SK-N-SH treated with all-trans-retinoic acid at 6 μM for 48 hours (cell line): ENCODE measurements at regions not wholly inside any gene's neighbourhood (a gene's known extent, or its start where the extent isn't known, plus 50 kb on each side); places are given as distances from the start of the nearest gene placed in this dataset.

ENCODE experiments used
- ATAC-seq: fragments of 200-7000 bp; cut with Tn5 transposase; 3 replicates; pipeline ENCODE4 v1.9.1; 2020; ENCODE audit warnings: mild to moderate bottlenecking, moderate library complexity
- ARNTL ChIP-seq: fragments of 450-650 bp; formaldehyde crosslinking; IDR thresholded peaks from 2 replicates; pipeline ENCODE4 v1.5.0; 2020; ENCODE audit warnings: low read depth, mild to moderate bottlenecking, moderate library complexity, borderline replicate concordance
- BACH2 ChIP-seq: fragments of 250-450 bp; sonication (Bioruptor Pico); IDR thresholded peaks from 2 replicates; pipeline ENCODE4 v1.9.0; 2021; ENCODE audit warnings: mild to moderate bottlenecking, borderline replicate concordance
- CSDC2 ChIP-seq: fragments of 250-450 bp; sonication (Bioruptor Pico); IDR thresholded peaks from 2 replicates; pipeline ENCODE4 v1.5.0; 2020; ENCODE audit warnings: mild to moderate bottlenecking, moderate library complexity
- ESRRG ChIP-seq: fragments of 250-450 bp; sonication (Bioruptor Pico); IDR thresholded peaks from 2 replicates; pipeline ENCODE4 v1.6.1; 2021; ENCODE audit warnings: mild to moderate bottlenecking
- GLIS3 ChIP-seq: fragments of 250-450 bp; sonication (Bioruptor Pico); IDR thresholded peaks from 2 replicates; pipeline ENCODE4 v1.5.0; 2020; ENCODE audit warnings: mild to moderate bottlenecking, moderate library complexity
- ISL1 ChIP-seq: fragments of 250-450 bp; sonication (Bioruptor Pico); IDR thresholded peaks from 2 replicates; pipeline ENCODE4 v2.1.2; 2022; ENCODE audit warnings: mild to moderate bottlenecking, moderate library complexity
- OSR1 ChIP-seq: fragments of 250-450 bp; sonication (Bioruptor Pico); IDR thresholded peaks from 2 replicates; pipeline ENCODE4 v1.8.0; 2022; ENCODE audit warnings: moderate library complexity, mild to moderate bottlenecking, inconsistent platforms
- PPARA ChIP-seq: fragments of 250-450 bp; sonication (Bioruptor Pico); IDR thresholded peaks from 2 replicates; pipeline ENCODE4 v1.5.0; 2020; ENCODE audit warnings: mild to moderate bottlenecking, borderline replicate concordance
- RARB ChIP-seq: fragments of 250-450 bp; sonication (Bioruptor Pico); IDR thresholded peaks from 2 replicates; pipeline ENCODE4 v1.8.0; 2021; ENCODE audit warnings: mild to moderate bottlenecking, moderate library complexity
- SNAI2 ChIP-seq: fragments of 250-450 bp; sonication (Bioruptor Pico); IDR thresholded peaks from 2 replicates; pipeline ENCODE4 v1.5.0; 2020; ENCODE audit warnings: mild to moderate bottlenecking, moderate library complexity
- TCF4 ChIP-seq: fragments of 250-450 bp; sonication (Bioruptor Pico); IDR thresholded peaks from 2 replicates; pipeline ENCODE4 v1.8.0; 2021; ENCODE audit warnings: mild to moderate bottlenecking, moderate library complexity, borderline replicate concordance
- TOX ChIP-seq: fragments of 250-450 bp; sonication (Bioruptor Pico); IDR thresholded peaks from 2 replicates; pipeline ENCODE4 v1.8.0; 2021; ENCODE audit warnings: mild to moderate bottlenecking, moderate library complexity, borderline replicate concordance
- ZC3H10 ChIP-seq: fragments of 250-450 bp; sonication (Bioruptor Pico); IDR thresholded peaks from 2 replicates; pipeline ENCODE4 v1.5.1; 2021; ENCODE audit warnings: mild to moderate bottlenecking, moderate library complexity
- ZFP3 ChIP-seq: fragments of 250-450 bp; sonication (Bioruptor Pico); IDR thresholded peaks from 2 replicates; pipeline ENCODE4 v1.5.0; 2020; ENCODE audit warnings: mild to moderate bottlenecking, moderate library complexity
- ZFP30 ChIP-seq: fragments of 450-650 bp; formaldehyde crosslinking; IDR thresholded peaks from 2 replicates; pipeline ENCODE4 v1.5.0; 2022; ENCODE audit warnings: mild to moderate bottlenecking, moderate library complexity
- ZNF8 ChIP-seq: fragments of 450-650 bp; formaldehyde crosslinking; IDR thresholded peaks from 2 replicates; pipeline ENCODE4 v1.5.0; 2020; ENCODE audit warnings: mild to moderate bottlenecking, moderate library complexity
- TF ChIP-seq, protein P1 (sequence below): fragments of 250-450 bp; sonication (Bioruptor Pico); IDR thresholded peaks from 2 replicates; pipeline ENCODE4 v1.5.0; 2020; ENCODE audit warnings: mild to moderate bottlenecking, moderate library complexity
- TF ChIP-seq, protein P2 (sequence below): fragments of 250-450 bp; sonication (Bioruptor Pico); IDR thresholded peaks from 2 replicates; pipeline ENCODE4 v1.5.1; 2021; ENCODE audit warnings: mild to moderate bottlenecking, moderate library complexity
- TF ChIP-seq, protein P3 (sequence below): fragments of 250-450 bp; sonication (Bioruptor Pico); IDR thresholded peaks from 2 replicates; pipeline ENCODE4 v1.8.0; 2021; ENCODE audit warnings: low read depth, mild to moderate bottlenecking, moderate library complexity, borderline replicate concordance
- TF ChIP-seq, protein P4 (sequence below): fragments of 250-450 bp; sonication (Bioruptor Pico); IDR thresholded peaks from 2 replicates; pipeline ENCODE4 v1.8.0; 2020; ENCODE audit warnings: mild to moderate bottlenecking, moderate library complexity, borderline replicate concordance
- TF ChIP-seq, protein P5 (sequence below): fragments of 250-450 bp; sonication (Bioruptor Pico); IDR thresholded peaks from 2 replicates; pipeline ENCODE4 v1.5.1; 2020; ENCODE audit warnings: low read depth, mild to moderate bottlenecking, moderate library complexity

DNA sequence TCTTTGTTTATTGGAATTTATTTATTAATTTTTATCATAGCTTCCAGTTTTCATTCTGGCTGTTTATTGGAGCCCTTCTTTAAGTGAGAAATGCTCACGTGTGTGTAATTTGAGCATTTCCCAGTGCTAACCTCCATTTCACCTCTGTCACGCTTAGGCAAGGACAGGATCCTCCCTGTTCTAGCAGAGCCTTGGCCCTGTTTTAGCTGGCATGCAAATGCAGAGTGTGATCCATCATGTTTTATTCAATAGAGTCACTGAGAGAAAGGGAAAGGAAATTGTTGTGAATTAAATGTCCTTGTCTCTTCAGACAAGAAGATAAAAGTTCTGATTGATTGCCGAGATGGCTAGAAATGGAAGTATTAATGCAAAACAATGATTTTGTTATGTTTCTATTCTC is 137.3 kb upstream of the ACO1 start (continued):
- TF ChIP-seq, protein P1, sequence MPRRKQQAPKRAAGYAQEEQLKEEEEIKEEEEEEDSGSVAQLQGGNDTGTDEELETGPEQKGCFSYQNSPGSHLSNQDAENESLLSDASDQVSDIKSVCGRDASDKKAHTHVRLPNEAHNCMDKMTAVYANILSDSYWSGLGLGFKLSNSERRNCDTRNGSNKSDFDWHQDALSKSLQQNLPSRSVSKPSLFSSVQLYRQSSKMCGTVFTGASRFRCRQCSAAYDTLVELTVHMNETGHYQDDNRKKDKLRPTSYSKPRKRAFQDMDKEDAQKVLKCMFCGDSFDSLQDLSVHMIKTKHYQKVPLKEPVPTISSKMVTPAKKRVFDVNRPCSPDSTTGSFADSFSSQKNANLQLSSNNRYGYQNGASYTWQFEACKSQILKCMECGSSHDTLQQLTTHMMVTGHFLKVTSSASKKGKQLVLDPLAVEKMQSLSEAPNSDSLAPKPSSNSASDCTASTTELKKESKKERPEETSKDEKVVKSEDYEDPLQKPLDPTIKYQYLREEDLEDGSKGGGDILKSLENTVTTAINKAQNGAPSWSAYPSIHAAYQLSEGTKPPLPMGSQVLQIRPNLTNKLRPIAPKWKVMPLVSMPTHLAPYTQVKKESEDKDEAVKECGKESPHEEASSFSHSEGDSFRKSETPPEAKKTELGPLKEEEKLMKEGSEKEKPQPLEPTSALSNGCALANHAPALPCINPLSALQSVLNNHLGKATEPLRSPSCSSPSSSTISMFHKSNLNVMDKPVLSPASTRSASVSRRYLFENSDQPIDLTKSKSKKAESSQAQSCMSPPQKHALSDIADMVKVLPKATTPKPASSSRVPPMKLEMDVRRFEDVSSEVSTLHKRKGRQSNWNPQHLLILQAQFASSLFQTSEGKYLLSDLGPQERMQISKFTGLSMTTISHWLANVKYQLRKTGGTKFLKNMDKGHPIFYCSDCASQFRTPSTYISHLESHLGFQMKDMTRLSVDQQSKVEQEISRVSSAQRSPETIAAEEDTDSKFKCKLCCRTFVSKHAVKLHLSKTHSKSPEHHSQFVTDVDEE, result no peak
- TF ChIP-seq ZC3H10 (CRISPR knock-in tag), result no peak

DNA sequence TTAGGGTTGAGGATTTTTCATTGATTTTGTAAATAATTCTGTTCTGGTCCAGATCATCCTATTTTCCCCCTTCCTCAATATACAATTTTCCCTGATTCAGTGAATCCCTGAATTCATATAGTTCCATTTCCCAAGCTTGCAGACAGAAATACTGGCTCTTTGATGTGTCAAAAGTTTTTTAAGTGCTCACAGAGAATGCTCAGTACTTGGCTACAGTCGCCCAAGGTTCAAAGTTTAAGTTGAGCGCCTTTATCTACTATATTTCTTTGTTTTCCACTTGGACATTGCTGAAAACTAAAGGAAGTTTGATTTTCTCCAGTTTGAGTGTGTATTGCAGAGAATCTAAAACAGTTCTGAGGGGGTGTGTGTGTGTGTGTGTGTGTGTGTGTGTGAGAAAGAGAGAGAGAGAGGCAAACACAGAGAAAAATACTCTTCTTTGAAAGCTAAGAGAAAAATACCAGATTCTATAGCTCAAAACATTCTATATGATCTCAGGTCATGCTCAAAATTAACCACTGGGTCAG is 136.2 kb upstream of the ACO1 start:
- ATAC-seq, result no peak

DNA sequence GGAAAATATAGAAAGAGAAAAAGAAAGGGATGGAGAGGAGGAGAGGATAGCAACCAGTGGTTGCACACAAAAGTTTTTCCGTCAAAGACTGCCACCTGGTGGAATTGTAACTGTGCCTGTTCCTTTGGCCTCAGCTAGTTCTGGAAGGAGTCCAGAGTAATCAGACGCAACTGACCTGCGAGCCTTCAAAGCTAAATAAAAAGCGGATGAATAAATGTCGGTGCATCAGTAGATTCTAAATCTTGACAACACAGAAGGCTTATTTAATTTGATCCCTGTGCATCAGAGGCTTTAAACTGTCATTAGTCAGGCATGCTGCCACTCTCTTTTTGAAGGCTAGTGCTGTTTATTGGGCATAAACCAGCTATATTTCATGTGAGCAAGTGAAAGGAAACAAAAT is 132.9 kb upstream of the ACO1 start:
- ATAC-seq, result peak; percentile 95
- TF ChIP-seq, protein P2, sequence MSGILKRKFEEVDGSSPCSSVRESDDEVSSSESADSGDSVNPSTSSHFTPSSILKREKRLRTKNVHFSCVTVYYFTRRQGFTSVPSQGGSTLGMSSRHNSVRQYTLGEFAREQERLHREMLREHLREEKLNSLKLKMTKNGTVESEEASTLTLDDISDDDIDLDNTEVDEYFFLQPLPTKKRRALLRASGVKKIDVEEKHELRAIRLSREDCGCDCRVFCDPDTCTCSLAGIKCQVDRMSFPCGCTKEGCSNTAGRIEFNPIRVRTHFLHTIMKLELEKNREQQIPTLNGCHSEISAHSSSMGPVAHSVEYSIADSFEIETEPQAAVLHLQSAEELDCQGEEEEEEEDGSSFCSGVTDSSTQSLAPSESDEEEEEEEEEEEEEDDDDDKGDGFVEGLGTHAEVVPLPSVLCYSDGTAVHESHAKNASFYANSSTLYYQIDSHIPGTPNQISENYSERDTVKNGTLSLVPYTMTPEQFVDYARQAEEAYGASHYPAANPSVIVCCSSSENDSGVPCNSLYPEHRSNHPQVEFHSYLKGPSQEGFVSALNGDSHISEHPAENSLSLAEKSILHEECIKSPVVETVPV (CRISPR knock-in tag), result 0 out of 2 replicates have a peak, but pooled peaks have one; percentile 62
- TF ChIP-seq ISL1 (peak; percentile 67), ARNTL (no peak)
- TF ChIP-seq, protein P1, result peak; percentile 85

More for the DNA sequence above, 136.2 kb upstream of the ACO1 start:
- TF ChIP-seq, protein P3, sequence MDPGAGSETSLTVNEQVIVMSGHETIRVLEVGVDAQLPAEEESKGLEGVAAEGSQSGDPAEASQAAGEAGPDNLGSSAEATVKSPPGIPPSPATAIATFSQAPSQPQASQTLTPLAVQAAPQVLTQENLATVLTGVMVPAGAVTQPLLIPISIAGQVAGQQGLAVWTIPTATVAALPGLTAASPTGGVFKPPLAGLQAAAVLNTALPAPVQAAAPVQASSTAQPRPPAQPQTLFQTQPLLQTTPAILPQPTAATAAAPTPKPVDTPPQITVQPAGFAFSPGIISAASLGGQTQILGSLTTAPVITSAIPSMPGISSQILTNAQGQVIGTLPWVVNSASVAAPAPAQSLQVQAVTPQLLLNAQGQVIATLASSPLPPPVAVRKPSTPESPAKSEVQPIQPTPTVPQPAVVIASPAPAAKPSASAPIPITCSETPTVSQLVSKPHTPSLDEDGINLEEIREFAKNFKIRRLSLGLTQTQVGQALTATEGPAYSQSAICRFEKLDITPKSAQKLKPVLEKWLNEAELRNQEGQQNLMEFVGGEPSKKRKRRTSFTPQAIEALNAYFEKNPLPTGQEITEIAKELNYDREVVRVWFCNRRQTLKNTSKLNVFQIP (CRISPR knock-in tag), result no peak

DNA sequence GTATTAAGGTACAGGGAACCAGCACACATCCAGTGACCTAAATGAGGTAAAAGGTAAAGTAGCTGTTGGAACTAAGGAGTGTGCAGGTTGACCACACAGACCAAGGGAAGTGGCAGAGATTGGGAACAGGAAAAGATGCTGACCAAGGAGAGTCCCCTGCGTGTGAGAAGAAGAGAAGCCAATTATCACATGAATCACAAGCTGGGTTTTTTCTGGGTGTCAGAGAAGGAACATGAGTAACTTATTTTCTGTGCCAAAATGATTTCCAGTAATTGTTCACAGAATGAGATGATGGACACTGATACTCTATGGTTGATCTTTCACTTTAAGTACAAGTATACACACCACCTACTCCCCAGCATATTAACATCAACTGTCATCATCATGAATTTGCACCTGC is 130.7 kb upstream of the ACO1 start:
- no peak for TF ChIP-seq TOX (CRISPR knock-in tag)
- TF ChIP-seq GLIS3 (CRISPR knock-in tag), result no peak
- TF ChIP-seq, protein P4, sequence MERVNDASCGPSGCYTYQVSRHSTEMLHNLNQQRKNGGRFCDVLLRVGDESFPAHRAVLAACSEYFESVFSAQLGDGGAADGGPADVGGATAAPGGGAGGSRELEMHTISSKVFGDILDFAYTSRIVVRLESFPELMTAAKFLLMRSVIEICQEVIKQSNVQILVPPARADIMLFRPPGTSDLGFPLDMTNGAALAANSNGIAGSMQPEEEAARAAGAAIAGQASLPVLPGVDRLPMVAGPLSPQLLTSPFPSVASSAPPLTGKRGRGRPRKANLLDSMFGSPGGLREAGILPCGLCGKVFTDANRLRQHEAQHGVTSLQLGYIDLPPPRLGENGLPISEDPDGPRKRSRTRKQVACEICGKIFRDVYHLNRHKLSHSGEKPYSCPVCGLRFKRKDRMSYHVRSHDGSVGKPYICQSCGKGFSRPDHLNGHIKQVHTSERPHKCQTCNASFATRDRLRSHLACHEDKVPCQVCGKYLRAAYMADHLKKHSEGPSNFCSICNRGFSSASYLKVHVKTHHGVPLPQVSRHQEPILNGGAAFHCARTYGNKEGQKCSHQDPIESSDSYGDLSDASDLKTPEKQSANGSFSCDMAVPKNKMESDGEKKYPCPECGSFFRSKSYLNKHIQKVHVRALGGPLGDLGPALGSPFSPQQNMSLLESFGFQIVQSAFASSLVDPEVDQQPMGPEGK (CRISPR knock-in tag), result no peak
- TF ChIP-seq, protein P5, sequence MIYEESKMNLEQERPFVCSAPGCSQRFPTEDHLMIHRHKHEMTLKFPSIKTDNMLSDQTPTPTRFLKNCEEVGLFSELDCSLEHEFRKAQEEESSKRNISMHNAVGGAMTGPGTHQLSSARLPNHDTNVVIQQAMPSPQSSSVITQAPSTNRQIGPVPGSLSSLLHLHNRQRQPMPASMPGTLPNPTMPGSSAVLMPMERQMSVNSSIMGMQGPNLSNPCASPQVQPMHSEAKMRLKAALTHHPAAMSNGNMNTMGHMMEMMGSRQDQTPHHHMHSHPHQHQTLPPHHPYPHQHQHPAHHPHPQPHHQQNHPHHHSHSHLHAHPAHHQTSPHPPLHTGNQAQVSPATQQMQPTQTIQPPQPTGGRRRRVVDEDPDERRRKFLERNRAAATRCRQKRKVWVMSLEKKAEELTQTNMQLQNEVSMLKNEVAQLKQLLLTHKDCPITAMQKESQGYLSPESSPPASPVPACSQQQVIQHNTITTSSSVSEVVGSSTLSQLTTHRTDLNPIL, result no peak
- TF ChIP-seq ESRRG (CRISPR knock-in tag), result no peak
- no peak for TF ChIP-seq PPARA (CRISPR knock-in tag)
- no peak for TF ChIP-seq ZFP3 (CRISPR knock-in tag)
- TF ChIP-seq, protein P3 (CRISPR knock-in tag), result no peak
- no peak for TF ChIP-seq RARB (CRISPR knock-in tag)
- no peak for TF ChIP-seq TCF4 (CRISPR knock-in tag)
- TF ChIP-seq ARNTL, result no peak
- TF ChIP-seq BACH2, result no peak
- no peak for TF ChIP-seq ZNF8 (CRISPR knock-in tag)
- TF ChIP-seq OSR1, result no peak
- no peak for TF ChIP-seq CSDC2 (CRISPR knock-in tag)
- TF ChIP-seq SNAI2, result no peak
- TF ChIP-seq ZFP30 (CRISPR knock-in tag), result no peak
- no peak for TF ChIP-seq ISL1
- TF ChIP-seq ZC3H10 (CRISPR knock-in tag), result no peak
- no peak for ATAC-seq
